Dendritic cell treated with granulocyte-macrophage colony-stimulating factor and Interleukin-4, amounts not matched to agents 40 ng/mL and 50 ng/mL, for 4 days (primary cell): ENCODE measurements at regions not wholly inside any gene's neighbourhood (a gene's known extent, or its start where the extent isn't known, plus 50 kb on each side); places are given as distances from the start of the nearest gene placed in this dataset.

ENCODE experiments used
- H3K27ac Mint-ChIP-seq: one replicate; pipeline ENCODE4 v1.8.0; 2022; ENCODE audit warnings: mild to moderate bottlenecking, mixed read lengths
- H3K27me3 Mint-ChIP-seq: one replicate; pipeline ENCODE4 v1.8.0; 2022; ENCODE audit warnings: mild to moderate bottlenecking, mixed read lengths
- H3K36me3 Mint-ChIP-seq: one replicate; pipeline ENCODE4 v1.8.0; 2022; ENCODE audit warnings: low read depth, mixed read lengths
- H3K4me1 Mint-ChIP-seq: one replicate; pipeline ENCODE4 v1.8.0; 2022; ENCODE audit warnings: low read depth, mixed read lengths
- H3K4me3 Mint-ChIP-seq: one replicate; pipeline ENCODE4 v1.8.0; 2022; ENCODE audit warnings: mild to moderate bottlenecking, moderate library complexity, mixed read lengths
- H3K9me3 Mint-ChIP-seq: one replicate; pipeline ENCODE4 v1.8.0; 2022; ENCODE audit warnings: mixed read lengths
- intact Hi-C: fragments of 100-400 bp; cut with micrococcal nuclease; formaldehyde crosslinking; loops from one replicate; pipeline ENCODE4 v1.15.0; 2022

DNA sequence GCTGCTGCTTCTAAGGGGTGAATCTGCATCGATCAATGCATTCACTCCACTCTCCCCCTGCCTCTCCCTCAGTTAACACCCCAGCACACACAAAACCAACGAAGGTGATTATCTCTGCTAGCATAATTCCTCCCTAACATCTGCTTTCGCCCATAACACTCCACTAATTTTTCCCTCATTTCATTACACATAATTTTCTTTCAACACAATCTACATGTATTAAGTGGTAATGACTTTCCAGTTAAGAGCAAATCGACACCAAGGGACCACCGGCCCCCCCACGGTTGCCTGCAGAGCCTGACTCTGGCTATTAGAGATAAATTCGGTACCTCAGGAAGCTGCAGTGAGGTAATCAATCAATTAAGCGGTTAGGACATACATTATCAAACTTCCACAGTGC is 1115.6 kb downstream of the BCL11B start:
- H3K27ac Mint-ChIP-seq = no peak overlapping the region
- H3K27me3 Mint-ChIP-seq = no peaks in the 10 kb centered on the region
- H3K36me3 Mint-ChIP-seq = no peaks in the 10 kb centered on the region
- intact Hi-C loops = no loop called here
- H3K4me3 Mint-ChIP-seq = no peak overlapping the region
- no peaks in the 10 kb centered on the region for H3K9me3 Mint-ChIP-seq
- H3K4me1 Mint-ChIP-seq = no peaks in the 10 kb centered on the region

DNA sequence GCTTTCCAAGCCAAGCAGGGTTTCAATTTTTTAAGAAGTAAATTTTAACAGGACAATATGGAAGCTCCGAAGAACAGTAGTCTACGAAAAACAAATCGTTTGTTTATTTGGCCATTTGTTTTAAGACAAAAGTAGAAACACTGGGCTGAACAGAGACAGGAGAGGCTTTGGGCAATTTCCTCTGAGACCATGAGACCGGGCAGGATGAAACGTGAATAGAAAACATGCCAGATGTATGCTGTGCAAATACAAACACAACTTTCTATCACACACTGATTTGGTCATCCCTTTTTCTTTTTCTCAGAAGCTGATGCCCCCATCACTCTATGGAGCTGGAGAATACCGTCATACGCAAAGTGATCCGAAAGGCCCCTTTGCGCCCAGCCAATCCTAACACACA is 1111.1 kb downstream of the BCL11B start:
- Mint-ChIP-seq H3K36me3 (no peaks in the 10 kb centered on the region), H3K27ac (no peak overlapping the region), H3K27me3 (peaks cover 5% of the 10 kb centered on the region), H3K4me1 (no peaks in the 10 kb centered on the region), H3K9me3 (no peaks in the 10 kb centered on the region), H3K4me3 (no peak overlapping the region)
- intact Hi-C loops = no loop called here

DNA sequence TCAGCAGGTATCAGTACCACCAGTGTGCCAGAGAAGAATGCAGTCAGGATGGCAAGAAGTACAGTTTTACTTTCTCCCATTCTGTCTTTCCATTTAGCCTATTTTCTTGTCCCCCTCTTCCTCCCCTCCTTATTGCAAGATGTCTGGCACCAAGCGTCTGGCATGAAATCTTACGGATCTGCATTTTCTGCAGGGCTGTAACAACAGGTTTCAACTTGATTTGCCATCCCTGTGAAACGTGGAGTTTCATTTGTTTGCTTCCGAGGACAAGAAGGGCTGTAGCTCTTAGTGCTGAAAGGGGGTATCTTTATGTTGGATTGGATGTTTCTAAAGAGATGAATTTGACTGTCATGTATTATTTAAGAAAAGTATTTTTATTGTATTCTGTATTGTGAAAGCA is 1110.6 kb downstream of the BCL11B start:
- no peak overlapping the region for H3K27ac Mint-ChIP-seq
- intact Hi-C loops = no loop called here

DNA sequence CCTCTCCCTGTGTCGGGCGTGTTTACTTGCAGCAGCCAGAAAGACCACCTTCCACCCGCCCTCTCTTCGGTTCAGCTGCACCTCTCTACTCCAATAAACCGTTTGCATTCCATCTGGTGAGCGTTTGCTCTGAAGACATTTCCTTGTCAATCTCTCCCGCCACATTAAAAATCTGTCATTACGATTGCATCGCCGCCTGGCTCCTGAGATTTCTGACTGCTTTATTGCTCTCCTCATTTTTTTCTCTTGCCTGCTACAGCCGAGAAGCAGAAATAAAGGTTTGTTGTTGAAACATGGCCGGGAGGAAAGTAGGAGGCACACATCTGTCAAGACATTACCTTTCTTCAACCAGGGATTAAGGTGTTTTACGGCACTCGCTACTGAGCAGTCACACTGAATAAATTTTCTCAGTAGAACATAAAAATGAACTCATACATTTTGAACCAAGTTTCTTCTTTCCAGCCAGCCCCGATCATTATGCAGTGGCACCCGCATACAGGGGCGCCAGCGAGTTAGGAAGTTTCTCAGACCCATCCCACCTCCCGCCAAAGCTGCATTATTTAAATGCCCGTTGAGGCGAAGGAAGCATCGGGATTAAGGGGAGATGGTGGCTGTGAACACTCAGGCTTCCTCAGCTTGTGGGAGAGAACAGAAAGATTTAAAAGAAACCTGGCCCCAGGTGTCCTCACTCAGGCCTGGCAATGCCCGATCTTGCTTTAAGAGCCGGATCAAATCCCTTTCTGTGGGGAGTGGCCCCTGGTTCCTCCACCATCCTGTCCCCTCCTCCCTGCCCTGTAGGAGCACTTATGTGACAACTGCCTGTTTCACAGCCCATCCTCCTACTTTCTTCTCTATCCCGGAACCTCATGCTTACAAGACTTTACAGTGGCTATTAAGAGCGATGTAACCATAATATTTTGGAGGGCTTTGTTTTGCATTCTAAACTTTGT is 1108.9 kb downstream of the BCL11B start:
- Mint-ChIP-seq H3K27ac (no peak overlapping the region), H3K4me3 (no peak overlapping the region), H3K27me3 (peaks cover 5% of the 10 kb centered on the region), H3K36me3 (no peaks in the 10 kb centered on the region), H3K4me1 (no peaks in the 10 kb centered on the region), H3K9me3 (no peaks in the 10 kb centered on the region)
- intact Hi-C loops = no loop called here

More for the DNA sequence above, 1110.6 kb downstream of the BCL11B start:
- H3K4me1 Mint-ChIP-seq = no peaks in the 10 kb centered on the region
- H3K4me3 Mint-ChIP-seq = no peak overlapping the region
- H3K27me3 Mint-ChIP-seq = peaks cover 5% of the 10 kb centered on the region
- no peaks in the 10 kb centered on the region for H3K36me3 Mint-ChIP-seq
- no peaks in the 10 kb centered on the region for H3K9me3 Mint-ChIP-seq

DNA sequence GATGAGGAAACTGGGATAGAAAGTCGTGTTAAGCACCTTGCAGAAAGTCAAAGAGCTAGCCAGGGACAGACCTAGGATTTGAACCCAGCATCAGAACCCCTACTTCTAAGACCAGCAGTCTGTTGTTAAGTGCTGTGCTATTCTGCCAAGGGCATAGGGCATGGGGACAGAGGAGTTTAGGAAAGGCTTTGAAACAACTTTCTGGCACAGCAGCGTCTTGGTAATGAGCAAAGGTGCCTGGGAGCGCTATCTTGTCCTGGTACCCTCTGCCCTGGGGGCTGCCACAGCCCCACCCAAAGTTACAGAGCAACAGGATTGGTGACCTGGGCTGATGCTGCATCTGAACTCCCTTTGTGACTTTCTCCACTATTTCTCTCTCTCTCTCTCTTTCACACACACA is 1108.1 kb downstream of the BCL11B start:
- Mint-ChIP-seq H3K27ac (no peak overlapping the region), H3K4me1 (no peaks in the 10 kb centered on the region)
- intact Hi-C loops = no loop called here

DNA sequence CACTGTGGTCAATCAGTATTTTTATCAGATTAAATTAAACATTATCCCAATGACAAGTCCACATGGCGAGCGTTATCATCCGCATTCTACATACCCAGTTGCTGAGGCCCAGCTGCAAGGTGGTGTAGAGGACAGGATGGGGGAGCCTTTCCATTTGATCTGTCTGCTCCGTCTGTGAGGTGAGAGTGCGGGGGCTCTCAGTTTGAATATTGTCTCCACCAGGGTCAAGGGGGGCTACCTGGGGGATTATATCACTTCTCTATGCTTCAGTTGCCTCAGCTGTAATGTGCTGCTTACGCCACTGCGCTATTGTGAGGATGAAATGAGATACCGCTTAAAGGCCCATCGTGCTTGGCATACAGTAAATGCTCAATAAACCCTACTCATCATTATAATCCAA is 1106.0 kb downstream of the BCL11B start:
- H3K27ac Mint-ChIP-seq = no peak overlapping the region
- no peak overlapping the region for H3K4me3 Mint-ChIP-seq
- no peaks in the 10 kb centered on the region for H3K9me3 Mint-ChIP-seq
- H3K4me1 Mint-ChIP-seq = no peaks in the 10 kb centered on the region
- intact Hi-C loops = no loop called here
- no peaks in the 10 kb centered on the region for H3K36me3 Mint-ChIP-seq
- peaks cover 5% of the 10 kb centered on the region for H3K27me3 Mint-ChIP-seq

More for the DNA sequence above, 1108.1 kb downstream of the BCL11B start:
- H3K36me3 Mint-ChIP-seq = no peaks in the 10 kb centered on the region
- H3K27me3 Mint-ChIP-seq = peaks cover 5% of the 10 kb centered on the region
- no peaks in the 10 kb centered on the region for H3K9me3 Mint-ChIP-seq
- H3K4me3 Mint-ChIP-seq = no peak overlapping the region

DNA sequence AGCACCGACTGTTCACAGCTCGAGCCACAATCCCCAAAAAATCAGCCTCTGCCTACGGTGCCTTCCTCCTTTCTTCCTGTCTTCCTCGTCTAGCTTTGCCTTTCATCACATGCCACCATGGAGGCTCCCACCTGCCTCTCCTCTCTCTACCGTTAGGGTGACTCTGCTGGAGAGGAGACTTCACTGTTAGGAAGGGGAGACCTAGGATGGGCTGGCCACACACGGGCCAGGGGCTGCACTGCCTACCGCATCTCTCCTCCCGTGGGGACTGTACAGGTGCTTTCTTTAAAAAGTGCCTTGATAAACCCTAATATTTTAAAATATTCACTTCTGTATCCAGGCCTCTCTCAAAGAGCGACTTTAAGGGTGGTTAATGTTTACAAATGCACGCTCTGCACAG is 1104.7 kb downstream of the BCL11B start:
- H3K4me1 Mint-ChIP-seq = no peaks in the 10 kb centered on the region
- no peaks in the 10 kb centered on the region for H3K9me3 Mint-ChIP-seq
- no peaks in the 10 kb centered on the region for H3K36me3 Mint-ChIP-seq
- intact Hi-C loops = no loop called here
- no peak overlapping the region for H3K4me3 Mint-ChIP-seq
- H3K27ac Mint-ChIP-seq = no peak overlapping the region
- peaks cover 5% of the 10 kb centered on the region for H3K27me3 Mint-ChIP-seq

DNA sequence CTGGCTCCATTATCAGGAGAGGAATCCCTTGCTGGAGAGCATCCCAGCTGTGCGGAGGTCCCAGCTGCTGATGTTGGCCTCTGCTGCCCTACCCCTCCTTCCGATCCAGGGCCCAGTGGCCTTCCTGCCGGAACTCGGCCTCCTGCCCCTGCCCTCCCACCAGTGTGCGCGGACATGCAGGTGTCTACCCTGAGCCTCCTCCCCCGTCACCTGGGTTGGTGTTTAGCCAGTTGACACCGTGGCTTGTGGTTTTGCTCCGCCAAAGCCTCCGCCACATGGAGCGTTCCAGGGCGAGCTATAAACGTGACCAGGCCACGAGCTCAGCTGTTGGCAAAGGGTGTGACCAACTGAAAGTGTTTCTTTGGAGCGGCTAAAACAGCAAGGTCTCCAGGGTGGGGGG is 1104.3 kb downstream of the BCL11B start:
- no peak overlapping the region for H3K4me3 Mint-ChIP-seq
- no peak overlapping the region for H3K27ac Mint-ChIP-seq
- no peaks in the 10 kb centered on the region for H3K4me1 Mint-ChIP-seq
- no peaks in the 10 kb centered on the region for H3K36me3 Mint-ChIP-seq
- intact Hi-C loops = no loop called here
- peaks cover 3% of the 10 kb centered on the region for H3K27me3 Mint-ChIP-seq
- no peaks in the 10 kb centered on the region for H3K9me3 Mint-ChIP-seq

DNA sequence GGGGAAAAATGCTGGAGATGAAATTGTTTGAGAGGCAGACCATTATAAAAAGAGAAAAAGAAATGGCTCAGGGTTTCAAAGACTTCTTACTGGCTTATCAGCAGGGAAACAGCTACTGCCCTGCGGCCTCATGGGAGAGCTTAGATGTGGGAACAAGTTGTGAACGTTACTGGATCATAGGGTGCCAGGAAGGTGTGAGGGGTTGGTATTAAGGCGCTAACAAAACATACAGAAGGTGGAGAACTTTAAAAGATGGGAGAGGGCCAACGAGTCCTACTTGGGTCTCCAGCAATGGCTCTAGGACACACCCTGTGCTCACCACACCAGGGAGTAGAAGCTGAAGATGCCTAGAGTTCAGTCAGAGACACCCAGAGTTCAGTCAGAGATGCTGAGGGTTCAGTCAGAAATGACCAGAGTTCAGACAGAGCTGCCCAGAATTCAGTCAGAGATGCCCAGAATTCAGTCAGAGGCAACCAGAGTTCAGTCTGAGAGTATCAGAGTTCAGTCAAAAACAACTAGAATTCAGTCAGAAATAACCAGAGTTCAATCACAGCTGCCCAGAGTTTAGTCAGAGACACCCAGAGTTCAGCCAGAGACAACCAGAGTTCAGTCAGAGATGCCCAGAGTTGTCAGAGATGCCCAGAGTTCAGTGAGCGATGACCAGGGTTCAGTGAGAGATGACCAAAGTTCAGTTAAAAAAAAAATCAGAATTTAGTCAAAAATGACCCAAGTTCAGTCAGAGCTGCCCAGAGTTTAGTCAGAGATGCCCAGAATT is 1103.6 kb downstream of the BCL11B start:
- H3K27me3 Mint-ChIP-seq = peaks cover 1% of the 10 kb centered on the region
- H3K27ac Mint-ChIP-seq = no peak overlapping the region
- no peaks in the 10 kb centered on the region for H3K4me1 Mint-ChIP-seq
- H3K9me3 Mint-ChIP-seq = no peaks in the 10 kb centered on the region
- H3K36me3 Mint-ChIP-seq = no peaks in the 10 kb centered on the region
- H3K4me3 Mint-ChIP-seq = no peak overlapping the region
- intact Hi-C loops = no loop called here

DNA sequence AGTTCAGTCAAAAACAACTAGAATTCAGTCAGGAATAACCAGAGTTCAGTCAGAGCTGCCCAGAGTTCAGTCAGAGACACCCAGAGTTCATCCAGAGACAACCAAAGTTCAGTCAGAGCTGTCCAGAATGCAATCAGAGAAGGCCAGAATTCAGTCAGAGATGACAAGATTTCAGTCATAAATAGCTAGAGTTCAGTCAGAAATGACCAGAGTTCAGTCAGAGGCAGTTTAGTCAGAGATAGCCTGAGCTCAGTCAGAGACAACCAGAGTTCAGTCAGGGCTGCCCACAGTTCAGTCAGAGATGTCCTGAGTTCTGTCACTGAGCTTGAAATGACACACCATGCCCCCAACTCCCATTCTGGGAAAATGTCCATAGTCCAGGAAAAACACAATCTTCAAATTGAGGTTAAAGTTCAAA is 1102.8 kb downstream of the BCL11B start:
- no peaks in the 10 kb centered on the region for H3K27me3 Mint-ChIP-seq
- H3K27ac Mint-ChIP-seq = no peak overlapping the region
- no peaks in the 10 kb centered on the region for H3K9me3 Mint-ChIP-seq
- intact Hi-C loops = no loop called here
- H3K4me3 Mint-ChIP-seq = no peak overlapping the region
- no peaks in the 10 kb centered on the region for H3K4me1 Mint-ChIP-seq
- H3K36me3 Mint-ChIP-seq = no peaks in the 10 kb centered on the region

DNA sequence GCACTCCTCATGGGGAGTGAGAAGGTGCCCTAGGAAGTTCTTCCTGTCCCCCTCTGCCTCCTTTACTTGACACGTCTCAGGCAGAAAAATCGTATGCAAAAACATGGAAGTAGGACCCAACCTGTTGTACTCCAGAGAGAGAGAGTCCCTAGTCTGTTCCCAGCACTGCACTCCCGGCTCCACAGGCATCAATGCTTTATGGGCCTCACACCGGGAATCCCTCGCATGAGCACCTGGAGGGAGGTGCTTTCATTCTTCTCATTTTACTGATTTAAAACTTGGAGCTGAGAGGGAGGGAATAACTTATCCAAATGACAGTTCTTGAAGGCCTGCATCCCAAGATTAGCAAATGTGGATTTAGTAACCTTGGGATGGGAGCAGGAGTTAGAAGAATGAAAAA is 1101.4 kb downstream of the BCL11B start:
- intact Hi-C loops = no loop called here
- no peaks in the 10 kb centered on the region for H3K9me3 Mint-ChIP-seq
- no peaks in the 10 kb centered on the region for H3K36me3 Mint-ChIP-seq
- H3K4me1 Mint-ChIP-seq = no peaks in the 10 kb centered on the region
- H3K27me3 Mint-ChIP-seq = no peaks in the 10 kb centered on the region
- no peak overlapping the region for H3K4me3 Mint-ChIP-seq
- no peak overlapping the region for H3K27ac Mint-ChIP-seq

DNA sequence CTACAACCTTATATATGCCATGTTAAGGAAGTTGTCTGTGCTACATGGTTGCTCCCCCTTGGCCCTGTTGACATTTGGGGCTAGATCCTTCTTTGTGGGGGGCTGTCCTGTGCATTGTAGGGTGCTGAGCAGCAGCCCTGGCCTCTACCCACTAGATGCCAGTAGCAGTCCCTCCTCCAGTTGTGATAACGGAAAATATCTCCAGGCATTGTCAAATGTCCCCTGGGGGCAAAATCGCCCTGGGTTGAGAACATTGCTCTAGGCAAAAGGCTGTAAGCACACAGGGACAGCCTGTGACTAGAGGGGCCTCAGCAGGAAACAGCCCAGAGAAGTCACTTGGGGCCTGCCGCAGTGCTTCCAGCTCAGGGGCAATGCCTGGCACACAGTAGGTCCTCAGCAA is 1100.3 kb downstream of the BCL11B start:
- Mint-ChIP-seq H3K27ac (no peak overlapping the region), H3K9me3 (no peaks in the 10 kb centered on the region), H3K27me3 (no peaks in the 10 kb centered on the region), H3K4me1 (no peaks in the 10 kb centered on the region), H3K36me3 (no peaks in the 10 kb centered on the region), H3K4me3 (no peak overlapping the region)
- intact Hi-C loops = no loop called here

DNA sequence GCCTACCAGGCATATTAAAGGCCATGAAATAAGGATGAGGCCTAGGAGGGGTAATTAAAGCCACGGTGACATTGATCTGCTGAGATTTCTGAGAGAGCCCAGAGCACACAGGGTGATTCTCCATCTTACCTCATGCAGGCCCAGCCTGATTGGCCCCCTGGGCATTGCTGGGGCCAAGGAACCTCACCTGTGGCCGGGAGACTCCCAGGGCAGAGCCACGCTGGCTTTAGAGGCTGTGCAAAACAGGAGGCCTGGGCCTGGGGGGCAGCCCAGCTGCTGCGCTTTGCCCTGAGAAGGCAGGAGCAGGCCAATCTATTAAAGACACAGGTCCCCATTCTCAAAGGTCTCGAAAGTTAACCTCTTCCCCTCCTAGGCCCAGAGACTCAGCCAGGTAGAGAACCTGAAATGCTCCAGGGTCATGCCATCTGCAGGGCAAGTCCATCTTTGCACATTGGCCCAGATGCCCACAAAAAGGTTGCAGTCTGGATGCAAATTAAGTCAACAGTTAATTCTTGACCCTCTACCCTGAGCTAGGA is 1099.7 kb downstream of the BCL11B start:
- Mint-ChIP-seq H3K36me3 (no peaks in the 10 kb centered on the region), H3K9me3 (no peaks in the 10 kb centered on the region), H3K4me1 (no peaks in the 10 kb centered on the region), H3K27ac (no peak overlapping the region), H3K4me3 (no peak overlapping the region), H3K27me3 (no peaks in the 10 kb centered on the region)
- intact Hi-C loops = no loop called here

DNA sequence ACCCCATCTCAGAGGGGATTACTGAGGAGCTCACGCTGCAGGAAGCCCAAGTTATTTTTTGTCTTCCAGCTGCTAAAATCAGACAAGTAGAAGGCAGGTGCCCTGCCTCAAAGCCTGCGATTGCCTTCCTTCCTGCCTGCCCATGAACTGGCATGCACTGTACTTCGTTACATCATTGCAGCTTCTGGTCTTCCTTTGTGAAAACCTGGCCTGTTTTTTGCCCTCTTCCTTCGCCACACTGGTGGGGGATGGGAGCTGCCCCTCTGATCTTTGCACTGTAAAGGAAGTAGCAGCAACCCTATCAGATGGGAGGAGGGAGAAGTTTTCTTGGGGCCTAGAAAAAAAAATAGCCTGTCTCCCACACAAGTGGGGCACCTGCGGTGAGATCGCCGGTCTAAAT is 1098.7 kb downstream of the BCL11B start:
- intact Hi-C loops = no loop called here
- Mint-ChIP-seq H3K27me3 (no peaks in the 10 kb centered on the region), H3K36me3 (no peaks in the 10 kb centered on the region), H3K27ac (no peak overlapping the region), H3K4me1 (no peaks in the 10 kb centered on the region), H3K4me3 (no peak overlapping the region), H3K9me3 (no peaks in the 10 kb centered on the region)
